ENCODE measurements at regions not wholly inside any gene's neighbourhood (a gene's known extent, or its start where the extent isn't known, plus 50 kb on each side); places are given as distances from the start of the nearest gene placed in this dataset.

DNA sequence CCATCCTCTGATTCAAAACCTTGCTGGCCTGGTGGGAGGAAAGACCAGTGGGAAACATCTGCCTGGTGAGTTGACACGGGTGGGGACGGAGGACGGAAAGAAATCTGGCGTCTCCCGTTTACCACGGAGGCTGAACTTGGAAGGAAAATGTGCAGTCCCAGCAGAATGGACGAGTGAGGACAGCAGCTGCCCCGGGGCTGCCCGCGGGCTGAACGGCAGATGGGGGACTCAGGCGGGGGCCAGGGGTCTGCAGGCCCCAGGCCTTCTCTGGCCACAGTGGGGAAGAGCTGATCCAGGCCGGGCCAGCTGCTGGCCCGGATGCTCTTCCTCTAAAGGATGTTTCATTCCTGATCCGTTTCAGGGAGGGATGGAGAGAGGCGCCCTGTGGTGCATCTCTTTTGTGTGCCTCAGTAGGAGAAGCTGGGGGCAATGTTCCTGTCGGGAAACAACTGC is 147.5 kb upstream of the CHST15 start:
- no peak overlapping the region for H3K27ac Mint-ChIP-seq
- no peak for ATAC-seq
- peaks cover 0 to 3% of the 10 kb centered on the region in 2 donors for H3K27me3 Mint-ChIP-seq
- H3K36me3 Mint-ChIP-seq = no peaks in the 10 kb centered on the region
- no peaks in the 10 kb centered on the region for H3K9me3 Mint-ChIP-seq
- no peaks in the 10 kb centered on the region for H3K4me1 Mint-ChIP-seq (ENCODE audit: low read depth in 2 of 2)
- no peak overlapping the region for H3K4me3 Mint-ChIP-seq
- DNase-seq (ENCODE audit: low spot score) = no peak

DNA sequence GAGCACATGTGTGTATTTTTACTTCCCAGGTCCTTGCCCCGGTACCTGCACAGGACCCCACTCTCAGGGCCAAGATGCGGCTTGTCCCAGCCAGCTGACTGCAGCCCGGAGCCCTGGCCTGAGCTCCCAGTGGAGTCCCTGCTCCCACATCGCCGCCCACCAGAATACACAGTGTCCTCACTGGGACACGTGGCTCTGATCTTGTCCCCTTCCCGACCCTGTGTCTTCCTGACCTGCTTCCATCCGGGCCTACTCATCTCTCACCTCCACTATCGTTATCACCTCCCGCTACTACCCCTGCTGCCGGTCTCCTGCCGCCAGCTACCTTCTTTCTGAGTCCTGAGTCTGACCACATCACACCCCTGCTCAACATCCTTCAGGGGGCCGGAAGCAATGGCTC is 146.3 kb upstream of the CHST15 start:
- H3K4me3 Mint-ChIP-seq = no peak overlapping the region
- no peaks in the 10 kb centered on the region for H3K4me1 Mint-ChIP-seq (ENCODE audit: low read depth in 2 of 2)
- DNase-seq (ENCODE audit: low spot score) = no peak
- no peaks in the 10 kb centered on the region for H3K36me3 Mint-ChIP-seq
- H3K27me3 Mint-ChIP-seq = peaks cover 0 to 3% of the 10 kb centered on the region in 2 donors
- ATAC-seq = no peak
- H3K27ac Mint-ChIP-seq = no peak overlapping the region
- H3K9me3 Mint-ChIP-seq = no peaks in the 10 kb centered on the region

DNA sequence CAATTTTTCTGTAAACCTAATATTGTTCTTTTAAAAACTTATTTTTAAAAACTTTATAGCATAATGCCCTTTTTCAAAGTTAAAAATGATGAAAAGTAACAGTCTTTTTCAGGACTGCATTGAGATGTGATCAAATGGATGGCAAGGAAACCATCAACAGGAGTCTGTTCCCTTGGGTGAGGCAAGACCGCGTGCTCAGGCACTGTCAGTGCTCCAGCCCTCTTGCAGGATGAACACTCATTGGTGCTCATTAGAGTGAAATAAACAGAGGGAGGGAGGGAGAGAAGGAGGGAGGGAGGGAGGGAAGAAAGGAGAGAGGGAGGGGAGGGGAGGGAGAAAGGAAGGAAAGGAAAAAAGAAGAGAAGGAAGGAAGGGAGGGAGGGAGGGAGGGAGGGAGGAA is 145.7 kb upstream of the CHST15 start:
- H3K9me3 Mint-ChIP-seq = no peaks in the 10 kb centered on the region
- no peak overlapping the region for H3K4me3 Mint-ChIP-seq
- DNase-seq (ENCODE audit: low spot score) (no peak), ATAC-seq (no peak)
- no peak overlapping the region for H3K27ac Mint-ChIP-seq
- H3K4me1 Mint-ChIP-seq (ENCODE audit: low read depth in 2 of 2) = no peaks in the 10 kb centered on the region
- no peaks in the 10 kb centered on the region for H3K36me3 Mint-ChIP-seq
- H3K27me3 Mint-ChIP-seq = peaks cover 0 to 3% of the 10 kb centered on the region in 2 donors

DNA sequence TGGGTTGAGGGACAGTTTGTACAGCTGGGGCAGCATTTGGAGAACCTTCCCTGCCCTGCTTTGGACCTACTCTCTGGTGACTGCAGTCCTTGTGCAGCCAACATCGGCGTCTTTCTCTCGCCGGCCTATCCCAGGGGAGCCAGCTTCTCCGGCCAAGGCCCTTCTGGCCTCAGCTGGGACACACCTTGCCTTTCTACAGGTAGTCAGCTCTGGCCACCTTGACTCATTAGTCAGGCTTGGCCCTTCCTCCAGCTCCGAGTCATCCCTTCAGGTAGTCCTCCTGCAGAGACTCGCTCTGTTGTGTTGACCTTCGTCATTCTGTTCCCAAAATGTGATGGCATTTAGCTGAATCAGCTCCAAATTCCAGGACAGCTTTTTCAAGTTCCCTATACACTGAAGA is 145.0 kb upstream of the CHST15 start:
- DNase-seq (ENCODE audit: low spot score) (no peak), ATAC-seq (no peak)
- Mint-ChIP-seq H3K4me1 (ENCODE audit: low read depth in 2 of 2) (no peaks in the 10 kb centered on the region), H3K27me3 (peaks cover 0 to 3% of the 10 kb centered on the region in 2 donors), H3K36me3 (no peaks in the 10 kb centered on the region), H3K9me3 (no peaks in the 10 kb centered on the region), H3K27ac (no peak overlapping the region), H3K4me3 (no peak overlapping the region)

DNA sequence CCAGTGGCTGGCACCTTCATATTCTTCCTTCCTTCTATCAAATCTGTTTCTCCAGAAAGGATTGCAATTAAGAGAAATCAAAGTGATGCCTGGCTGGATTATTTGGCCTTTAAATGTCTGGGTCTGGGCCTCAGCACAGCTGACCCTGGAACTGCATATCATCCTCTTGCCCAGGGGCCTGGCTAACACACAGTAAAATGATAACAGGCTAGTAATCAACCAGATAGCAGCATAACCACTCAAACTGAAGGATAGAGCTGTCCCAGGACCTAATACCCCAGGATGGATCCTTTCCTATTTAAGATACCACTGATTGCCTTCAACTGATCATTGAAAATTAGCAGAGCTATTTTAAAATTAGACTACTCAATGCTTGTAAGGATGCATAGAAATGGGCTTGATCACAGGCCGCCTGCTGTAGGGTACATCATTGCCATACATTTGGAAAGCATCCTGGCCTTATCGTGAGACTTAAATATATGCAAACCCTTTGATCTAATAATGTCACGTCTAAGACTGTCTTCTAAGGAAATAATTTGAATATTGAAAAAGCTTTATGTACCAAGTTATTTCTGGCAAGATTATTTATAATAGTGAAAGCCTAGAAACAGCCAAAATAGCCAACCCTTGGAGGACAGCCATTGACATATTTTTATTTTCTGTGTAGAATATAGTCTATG is 144.0 kb upstream of the CHST15 start:
- H3K4me1 Mint-ChIP-seq (ENCODE audit: low read depth in 2 of 2) = no peaks in the 10 kb centered on the region
- no peaks in the 10 kb centered on the region for H3K36me3 Mint-ChIP-seq
- H3K27ac Mint-ChIP-seq = no peak overlapping the region
- DNase-seq (ENCODE audit: low spot score) = no peak
- peaks cover 0 to 3% of the 10 kb centered on the region in 2 donors for H3K27me3 Mint-ChIP-seq
- no peaks in the 10 kb centered on the region for H3K9me3 Mint-ChIP-seq
- ATAC-seq = no peak
- H3K4me3 Mint-ChIP-seq = no peak overlapping the region

DNA sequence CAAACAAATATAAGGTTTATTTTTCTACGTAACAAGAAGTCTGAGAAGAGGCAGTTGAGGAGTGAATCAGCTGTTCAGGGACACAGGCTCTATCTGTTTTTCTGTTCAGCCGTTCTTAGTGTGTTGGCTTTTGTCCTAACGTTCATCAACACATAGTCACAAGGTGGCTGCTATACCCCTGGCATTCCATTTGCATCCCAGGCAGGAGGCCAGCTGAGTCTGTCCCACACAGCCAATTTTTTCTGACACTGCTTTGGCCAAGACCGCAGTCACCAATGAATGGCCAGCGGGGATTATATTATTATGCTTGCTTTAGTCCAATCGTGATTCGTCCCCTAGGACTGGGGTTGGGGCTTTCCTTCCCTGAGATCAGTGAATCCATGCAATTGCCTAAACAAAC is 143.4 kb upstream of the CHST15 start:
- ATAC-seq (no peak), DNase-seq (ENCODE audit: low spot score) (no peak)
- Mint-ChIP-seq H3K36me3 (no peaks in the 10 kb centered on the region), H3K9me3 (no peaks in the 10 kb centered on the region), H3K27ac (no peak overlapping the region), H3K4me1 (ENCODE audit: low read depth in 2 of 2) (peaks cover 0 to 1% of the 10 kb centered on the region in 2 donors), H3K27me3 (peaks cover 0 to 3% of the 10 kb centered on the region in 2 donors), H3K4me3 (no peak overlapping the region)

DNA sequence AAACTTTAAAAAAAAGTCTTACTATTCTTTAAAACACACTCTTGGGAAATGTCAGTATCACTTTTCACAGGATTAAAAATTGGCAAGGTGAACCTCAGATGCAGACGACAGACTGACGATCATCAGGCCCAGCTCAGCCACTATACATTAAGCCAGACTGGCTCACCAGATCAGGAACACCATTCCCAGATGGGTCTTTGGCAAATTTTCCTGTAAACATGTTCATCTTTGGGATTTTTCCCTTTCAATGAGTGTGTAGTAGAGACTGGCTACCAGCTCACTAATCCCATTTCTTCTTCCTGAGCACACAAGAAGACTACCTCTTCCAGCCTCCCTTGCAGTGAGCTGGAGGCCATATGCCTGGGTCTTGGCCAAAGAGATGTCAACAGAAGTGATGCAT is 142.7 kb upstream of the CHST15 start:
- no peaks in the 10 kb centered on the region for H3K9me3 Mint-ChIP-seq
- ATAC-seq (no peak), DNase-seq (ENCODE audit: low spot score) (no peak)
- peaks cover 0 to 3% of the 10 kb centered on the region in 2 donors for H3K27me3 Mint-ChIP-seq
- no peak overlapping the region for H3K27ac Mint-ChIP-seq
- H3K4me1 Mint-ChIP-seq (ENCODE audit: low read depth in 2 of 2) = peaks cover 2 to 5% of the 10 kb centered on the region in 2 donors
- no peaks in the 10 kb centered on the region for H3K36me3 Mint-ChIP-seq
- H3K4me3 Mint-ChIP-seq = no peak overlapping the region

DNA sequence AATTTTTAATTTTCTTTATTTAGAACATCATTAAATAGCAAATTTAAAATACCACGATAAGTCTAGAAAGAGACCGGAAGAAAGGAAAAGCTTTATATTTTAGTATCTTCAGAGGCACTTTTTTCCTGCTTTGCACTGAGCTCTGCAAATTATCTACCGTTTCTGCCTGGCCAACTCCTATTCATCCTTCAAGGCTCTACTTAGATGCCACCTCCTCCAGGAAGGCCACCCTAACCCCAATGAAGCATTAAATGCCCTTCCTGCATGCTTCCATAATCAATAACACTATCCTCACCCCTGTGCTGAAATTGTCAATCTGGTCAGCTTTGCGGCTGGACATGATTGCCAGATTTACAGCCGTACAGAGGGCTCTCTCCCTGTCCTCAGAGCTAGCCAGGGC is 141.8 kb upstream of the CHST15 start:
- no peak overlapping the region for H3K4me3 Mint-ChIP-seq
- H3K27ac Mint-ChIP-seq = no peak overlapping the region
- DNase-seq (ENCODE audit: low spot score) (no peak), ATAC-seq (no peak)
- peaks cover under 1% of the 10 kb centered on the region for H3K9me3 Mint-ChIP-seq
- no peaks in the 10 kb centered on the region for H3K36me3 Mint-ChIP-seq
- peaks cover 10 to 14% of the 10 kb centered on the region in 2 donors for H3K4me1 Mint-ChIP-seq (ENCODE audit: low read depth in 2 of 2)
- peaks cover 0 to under 1% of the 10 kb centered on the region in 2 donors for H3K27me3 Mint-ChIP-seq

DNA sequence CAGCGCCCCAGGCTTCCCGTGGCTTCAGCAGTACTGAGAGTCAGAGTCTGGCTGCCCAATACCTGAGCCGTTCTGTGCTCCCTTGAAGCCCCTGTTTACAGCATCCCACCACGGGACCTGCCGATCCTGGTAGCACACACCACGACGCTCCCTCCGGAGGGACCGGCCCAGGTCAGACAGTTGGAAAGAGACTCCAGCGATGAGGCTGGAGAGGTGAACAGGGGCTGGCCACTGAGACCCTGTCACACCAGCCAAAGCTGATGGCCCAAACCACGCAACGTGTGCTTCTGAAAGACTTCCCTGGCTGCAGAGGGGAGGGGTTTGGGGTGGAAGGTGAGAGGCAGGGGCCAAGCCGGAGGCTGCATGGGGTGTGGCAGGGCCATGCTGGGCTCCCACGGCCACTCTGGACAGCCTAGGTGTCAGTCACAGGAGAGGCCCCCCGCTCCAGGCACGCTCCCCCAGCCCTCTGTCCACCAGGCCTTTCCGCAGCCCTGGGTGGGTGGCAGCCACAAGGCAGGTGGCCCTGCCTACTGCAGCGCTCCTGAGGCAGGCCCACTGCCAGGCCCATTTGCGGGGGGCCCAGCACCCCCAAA is 140.2 kb upstream of the CHST15 start:
- peak in 1 of 2 donors; percentile 12 for ATAC-seq
- H3K27me3 Mint-ChIP-seq = peaks cover 0 to 4% of the 10 kb centered on the region in 2 donors
- peaks cover 9% of the 10 kb centered on the region for H3K36me3 Mint-ChIP-seq
- peaks cover 10% of the 10 kb centered on the region for H3K9me3 Mint-ChIP-seq
- no peak overlapping the region for H3K27ac Mint-ChIP-seq
- no peak overlapping the region for H3K4me3 Mint-ChIP-seq
- DNase-seq (ENCODE audit: low spot score) = no peak
- peaks cover 20 to 28% of the 10 kb centered on the region in 2 donors for H3K4me1 Mint-ChIP-seq (ENCODE audit: low read depth in 2 of 2)

DNA sequence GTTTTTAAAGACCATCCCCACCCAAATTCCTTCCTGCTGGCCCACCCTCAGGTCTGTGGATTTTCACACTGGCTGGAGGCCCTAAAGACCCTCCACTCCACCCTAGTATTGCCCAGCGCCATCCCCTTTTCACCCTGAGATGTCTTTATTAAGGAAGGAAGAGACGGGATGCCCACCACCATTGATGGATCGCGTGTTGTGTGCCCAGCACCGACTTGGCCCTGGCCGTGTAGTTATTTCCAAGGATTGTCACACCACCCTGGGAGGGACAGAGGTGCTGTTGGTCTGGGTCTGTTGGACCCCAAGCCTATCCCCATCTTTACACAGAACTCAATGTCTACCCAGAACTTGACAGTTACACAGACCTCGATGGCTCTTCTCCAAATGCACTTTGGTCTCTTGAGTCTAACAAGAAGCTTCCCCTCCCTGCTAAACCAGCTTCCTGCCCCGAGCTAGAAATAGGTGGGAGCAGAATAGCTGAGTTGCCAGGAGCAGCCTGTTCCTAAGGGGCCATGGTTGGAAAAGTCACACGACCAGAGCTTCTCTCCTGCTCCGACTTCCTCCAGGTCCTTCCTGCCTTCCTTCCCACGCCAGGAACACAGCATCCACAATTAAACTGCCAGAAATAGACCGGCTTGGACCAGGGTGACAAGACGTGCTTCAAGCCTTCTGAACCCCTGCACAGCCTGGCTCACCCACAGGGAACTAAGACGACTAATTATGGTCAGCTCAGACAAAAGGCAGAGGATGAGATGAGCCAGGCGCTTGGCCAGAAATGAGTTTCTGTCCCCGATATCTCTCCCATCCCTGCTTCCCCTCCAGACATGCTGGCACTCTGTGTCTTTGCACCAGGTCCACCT is 139.5 kb upstream of the CHST15 start:
- no peak for DNase-seq (ENCODE audit: low spot score)
- H3K4me3 Mint-ChIP-seq = no peak overlapping the region
- H3K4me1 Mint-ChIP-seq (ENCODE audit: low read depth in 2 of 2) = peaks cover 20 to 35% of the 10 kb centered on the region in 2 donors
- H3K36me3 Mint-ChIP-seq = peaks cover 13% of the 10 kb centered on the region
- peak in 1 of 2 donors; percentile 22 for ATAC-seq
- peaks cover 10% of the 10 kb centered on the region for H3K9me3 Mint-ChIP-seq
- peak overlapping the region in 1 of 2 donors; percentile 96 for H3K27ac Mint-ChIP-seq
- peaks cover 0 to 4% of the 10 kb centered on the region in 2 donors for H3K27me3 Mint-ChIP-seq

DNA sequence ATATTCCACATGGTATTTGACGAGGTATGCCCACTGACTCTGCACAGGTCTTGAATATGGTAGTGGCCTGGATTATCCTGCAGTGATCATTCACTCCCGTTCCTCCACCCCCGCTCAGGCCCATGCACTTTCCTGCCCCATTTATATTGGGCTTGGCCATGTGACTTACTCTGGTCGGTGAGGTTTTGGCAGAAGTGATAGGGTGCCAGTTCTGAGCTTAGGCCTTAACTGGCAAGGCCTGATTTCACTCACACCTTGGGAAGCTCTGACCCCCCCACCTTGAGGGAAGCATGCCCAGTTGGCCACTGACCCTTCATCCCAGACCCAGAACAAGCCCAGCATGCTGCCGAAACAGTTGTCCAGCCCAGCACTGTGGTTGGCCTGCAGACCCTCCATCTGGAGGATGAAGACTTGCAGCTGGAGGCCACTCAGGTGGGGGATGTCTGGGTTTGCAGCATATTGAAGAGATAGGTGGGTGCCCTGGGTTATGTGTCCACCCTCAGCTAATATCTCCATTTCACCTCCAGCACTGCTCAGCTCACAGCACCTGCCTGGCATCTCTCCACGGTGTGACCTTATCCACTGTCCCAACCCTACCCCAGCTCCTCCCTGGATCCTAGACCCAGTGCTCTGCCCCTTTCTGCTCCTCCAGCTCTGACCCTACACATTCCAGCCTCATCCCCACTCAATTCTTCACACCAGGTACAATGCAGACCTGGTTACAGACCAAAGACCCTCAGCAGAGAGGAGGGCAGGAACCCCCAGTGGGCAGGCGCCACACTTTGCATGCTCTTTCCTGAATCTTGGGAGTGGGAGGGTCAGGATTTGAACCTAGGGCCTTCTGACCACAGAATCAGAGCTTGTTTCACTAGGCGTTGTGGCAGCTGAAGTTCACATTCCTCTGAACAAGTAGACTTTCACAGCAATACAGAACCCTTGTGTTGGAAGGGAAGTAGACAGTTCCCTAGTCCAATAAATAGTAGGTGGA is 138.1 kb upstream of the CHST15 start:
- Mint-ChIP-seq H3K36me3 (peaks cover 21% of the 10 kb centered on the region), H3K4me3 (peak overlapping the region; percentile 66), H3K27me3 (peaks cover 0 to 4% of the 10 kb centered on the region in 2 donors), H3K27ac (peak overlapping the region; percentile 85 to 96), H3K4me1 (ENCODE audit: low read depth in 2 of 2) (peaks cover 34 to 49% of the 10 kb centered on the region in 2 donors), H3K9me3 (peaks cover 18% of the 10 kb centered on the region)
- ATAC-seq (peak; percentile 61 to 70), DNase-seq (ENCODE audit: low spot score) (no peak)

DNA sequence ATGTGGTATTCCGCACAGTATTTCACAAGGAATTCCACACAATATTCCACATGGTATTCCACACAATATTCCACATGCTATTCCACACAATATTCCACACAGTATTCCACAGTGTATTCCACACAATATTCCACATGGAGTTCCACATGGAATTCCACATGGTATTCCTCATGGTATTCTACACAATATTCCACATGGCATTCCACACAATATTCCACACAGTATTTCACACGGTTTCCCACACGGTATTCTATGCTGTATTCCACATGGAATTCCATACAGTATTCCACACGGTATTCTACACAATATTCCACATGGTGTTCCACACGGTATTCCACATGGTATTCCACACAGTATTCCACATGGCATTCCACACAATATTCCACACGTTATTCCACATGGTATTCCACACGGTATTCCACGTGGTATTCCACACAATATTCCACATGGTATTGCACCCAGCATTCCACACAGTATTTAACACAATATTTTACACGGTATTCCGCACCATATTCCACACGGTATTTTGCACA is 137.3 kb upstream of the CHST15 start:
- Mint-ChIP-seq H3K9me3 (peaks cover 18% of the 10 kb centered on the region), H3K4me1 (ENCODE audit: low read depth in 2 of 2) (peaks cover 42 to 57% of the 10 kb centered on the region in 2 donors), H3K27me3 (peaks cover 0 to 9% of the 10 kb centered on the region in 2 donors), H3K27ac (peak overlapping the region; percentile 85 to 96), H3K4me3 (peak overlapping the region; percentile 66), H3K36me3 (peaks cover 26% of the 10 kb centered on the region)
- no peak for DNase-seq (ENCODE audit: low spot score)
- no peak for ATAC-seq
